GM12874 (cell line): ENCODE measurements at regions not wholly inside any gene's neighbourhood (a gene's known extent, or its start where the extent isn't known, plus 50 kb on each side); places are given as distances from the start of the nearest gene placed in this dataset.

Experiments used
- CTCF ChIP-seq: IDR thresholded peaks from 2 replicates; pipeline ENCODE4 v1.5.1; 2011; ENCODE audit warnings: low read depth, mild to moderate bottlenecking, control low read depth, low read length, moderate library complexity; ENCODE audit not compliant: insufficient read depth

- TF ChIP-seq CTCF: no peak
Observed at GRCh38 chr12:126763359-126763758, 1503.6 kb upstream of the TMEM132C start.

GRCh38 chr12:126767334-126767733, 1499.6 kb upstream of the TMEM132C start:
- TF ChIP-seq CTCF: no peak

GRCh38 chr12:126768517-126768916, 1498.5 kb upstream of the TMEM132C start:
- TF ChIP-seq CTCF: no peak

GRCh38 chr12:126770188-126770587, 1496.8 kb upstream of the TMEM132C start:
- no peak for TF ChIP-seq CTCF

- no peak for TF ChIP-seq CTCF
Observed at GRCh38 chr12:126772171-126772864, 1494.7 kb upstream of the TMEM132C start.

- TF ChIP-seq CTCF: no peak
Observed at GRCh38 chr12:126773012-126773411, 1494.0 kb upstream of the TMEM132C start.

- no peak for TF ChIP-seq CTCF
Observed at GRCh38 chr12:126773491-126773890, 1493.5 kb upstream of the TMEM132C start.
